PC-3 (cell line): ENCODE measurements at regions not wholly inside any gene's neighbourhood (a gene's known extent, or its start where the extent isn't known, plus 50 kb on each side); places are given as distances from the start of the nearest gene placed in this dataset.

Experiments used
- ATAC-seq: fragments of 200-7000 bp; cut with Tn5 transposase; 2 replicates; pipeline ENCODE4 v1.9.1; 2020; ENCODE audit warnings: mild to moderate bottlenecking, moderate library complexity
- BruUV-seq: library from RNA; stranded (reverse); fragments of 400-500 nt; replicated peaks from 2 replicates; lab custom pipeline; 2021; lab: Mats Ljungman, UMichigan
- CTCF ChIA-PET: fragments of 300-600 bp; sonication (Branson Sonifier 250); formaldehyde crosslinking; loops from one replicate; lab custom pipeline; 2022; ENCODE audit warnings: antibody characterized with exemption; lab: Charles Lee
- POLR2A ChIA-PET: fragments of 300-600 bp; sonication (Branson Sonifier 250); formaldehyde crosslinking; loops from one replicate; lab custom pipeline; 2022; ENCODE audit warnings: antibody characterized with exemption; ENCODE audit not compliant: unreplicated experiment; lab: Charles Lee
- DNase-seq: peaks from one replicate; pipeline ENCODE4 v3.0.0-alpha.2; 2015
- H2AFZ ChIP-seq: fragments of 300-600 bp; sonication (generic); 2 replicates; pipeline ENCODE4 v1.6.0; 2016; ENCODE audit warnings: antibody characterized with exemption, low read length
- H3F3A ChIP-seq: fragments of 300-600 bp; sonication (generic); one replicate; pipeline ENCODE4 v1.6.0; 2017; ENCODE audit warnings: antibody characterized with exemption, low read length, control low read depth, mild to moderate bottlenecking; ENCODE audit not compliant: unreplicated experiment
- H3K27ac ChIP-seq: fragments of 300-600 bp; sonication (generic); 2 replicates; pipeline ENCODE4 v1.5.1; 2016; ENCODE audit warnings: mild to moderate bottlenecking, low read length
- H3K27me3 ChIP-seq: fragments of 300-600 bp; sonication (generic); 2 replicates; pipeline ENCODE4 v1.6.1; 2016; ENCODE audit warnings: low read length, mixed read lengths
- H3K36me3 ChIP-seq: fragments of 300-600 bp; sonication (generic); 2 replicates; pipeline ENCODE4 v1.6.1; 2016; ENCODE audit warnings: low read depth, mixed run types, low read length, mixed read lengths
- H3K4me1 ChIP-seq: fragments of 300-600 bp; sonication (generic); 2 replicates; pipeline ENCODE4 v1.5.1; 2016; ENCODE audit warnings: low read length; ENCODE audit not compliant: insufficient read depth
- H3K4me2 ChIP-seq: fragments of 300-600 bp; sonication (generic); 2 replicates; pipeline ENCODE4 v1.6.0; 2016; ENCODE audit warnings: low read length
- H3K4me3 ChIP-seq: fragments of 300-600 bp; sonication (generic); 2 replicates; pipeline ENCODE4 v1.5.1; 2016; ENCODE audit warnings: mild to moderate bottlenecking, low read length, mixed read lengths
- H3K79me2 ChIP-seq: fragments of 300-600 bp; sonication (generic); 2 replicates; pipeline ENCODE4 v1.6.1; 2017; ENCODE audit warnings: low read length, mixed read lengths
- H3K9ac ChIP-seq: fragments of 300-600 bp; sonication (generic); 2 replicates; pipeline ENCODE4 v1.6.0; 2016; ENCODE audit warnings: mild to moderate bottlenecking, low read length
- H3K9me2 ChIP-seq: fragments of 300-600 bp; sonication (generic); replicated peaks from 2 replicates; pipeline ENCODE4 v1.6.1; 2016; ENCODE audit warnings: mixed run types, low read length, mixed read lengths
- H3K9me3 ChIP-seq: fragments of 300-600 bp; sonication (generic); 2 replicates; pipeline ENCODE4 v1.6.1; 2016; ENCODE audit warnings: low read length, mixed read lengths
- H4K20me1 ChIP-seq: fragments of 300-600 bp; sonication (generic); 2 replicates; pipeline ENCODE4 v1.6.1; 2016; ENCODE audit warnings: low read length, mixed read lengths
- CTCF ChIP-seq: fragments of 300-600 bp; sonication (generic); conservative IDR thresholded peaks from 2 replicates; pipeline ENCODE4 v1.5.1; 2017; ENCODE audit warnings: antibody characterized with exemption, low read depth, mild to moderate bottlenecking, low read length
- EZH2 ChIP-seq: fragments of 300-600 bp; sonication (generic); IDR thresholded peaks from one replicate; pipeline ENCODE4 v1.6.1; 2017; ENCODE audit warnings: antibody characterized with exemption, mild to moderate bottlenecking, low read length; ENCODE audit not compliant: unreplicated experiment
- EZH2phosphoT487 ChIP-seq: fragments of 300-600 bp; sonication (generic); IDR thresholded peaks from 2 replicates; pipeline ENCODE4 v1.6.1; 2018; ENCODE audit warnings: mild to moderate bottlenecking, antibody characterized with exemption, low read length, borderline replicate concordance
- intact Hi-C: fragments of 100-400 bp; cut with micrococcal nuclease; formaldehyde crosslinking; loops from 2 replicates; pipeline ENCODE4 v1.9.0; 2023

DNA sequence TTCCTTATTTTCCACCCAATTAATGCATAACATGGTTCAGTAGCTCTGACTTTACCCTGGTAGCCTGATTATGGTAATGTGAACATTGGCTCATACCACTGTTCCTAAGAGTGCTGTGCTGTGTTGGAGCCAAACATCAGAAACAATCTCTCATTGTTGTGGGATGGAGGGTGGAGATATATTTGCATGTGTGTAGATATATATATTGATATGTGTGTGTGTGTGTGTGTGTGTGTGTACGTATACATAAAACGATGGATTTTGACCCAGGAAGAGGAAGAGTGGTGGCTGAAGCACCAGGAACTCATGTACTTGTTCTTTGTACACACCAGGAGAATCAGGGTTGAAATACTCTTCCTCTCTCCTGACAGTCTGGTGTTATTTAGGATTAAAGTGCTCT lies 247.7 kb downstream of the IL15 start:
- no peak overlapping the region for H3K4me3 ChIP-seq
- BruUV-seq = no TSS peak
- TF ChIP-seq EZH2phosphoT487 (no peak), CTCF (no peak), EZH2 (no peak)
- no peaks in the 10 kb centered on the region for H3K9me3 ChIP-seq
- no peak overlapping the region for H3K4me2 ChIP-seq
- ChIA-PET POLR2A (no interaction called here), CTCF (no interaction called here)
- ATAC-seq = no peak
- no peak overlapping the region for H3K9ac ChIP-seq
- DNase-seq = no peak
- intact Hi-C loops = no loop called here
- no peaks in the 10 kb centered on the region for H3K36me3 ChIP-seq
- no peaks in the 10 kb centered on the region for H4K20me1 ChIP-seq
- no peaks in the 10 kb centered on the region for H3K79me2 ChIP-seq
- H3K27me3 ChIP-seq = no peaks in the 10 kb centered on the region
- peaks cover 4% of the 10 kb centered on the region; the same call in 1 of the 2 replicates for H3K4me1 ChIP-seq
- H3K27ac ChIP-seq = no peak overlapping the region
- peak overlapping the region; percentile 85; the same call in 1 of the 2 replicates for H2AFZ ChIP-seq
- no peaks in the 10 kb centered on the region for H3F3A ChIP-seq
- H3K9me2 ChIP-seq = no peaks in the 10 kb centered on the region

DNA sequence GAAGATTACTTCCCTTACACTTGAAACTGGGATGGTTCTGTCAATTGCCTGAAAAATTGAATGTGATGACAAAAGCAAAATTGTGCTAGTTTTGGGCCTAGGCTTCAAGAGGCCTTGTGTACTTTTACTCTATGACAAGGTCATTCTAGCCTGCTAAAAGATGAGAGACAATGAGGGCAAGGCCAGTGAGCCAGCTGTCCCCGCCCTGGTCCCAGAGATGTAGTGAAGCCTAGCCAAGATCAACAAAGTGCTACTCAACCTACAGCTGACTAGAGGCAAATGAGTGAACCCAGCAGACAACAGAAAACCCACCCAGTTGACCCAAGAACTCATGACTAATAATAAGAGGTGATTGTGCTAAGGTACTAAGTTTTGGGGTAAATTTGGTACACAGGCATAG lies 248.7 kb downstream of the IL15 start:
- ChIA-PET CTCF (no interaction called here), POLR2A (no interaction called here)
- Histone ChIP-seq H2AFZ (no peak overlapping the region), H3K27me3 (no peaks in the 10 kb centered on the region), H3F3A (no peaks in the 10 kb centered on the region), H3K4me3 (no peak overlapping the region), H3K36me3 (no peaks in the 10 kb centered on the region), H4K20me1 (no peaks in the 10 kb centered on the region), H3K4me2 (no peak overlapping the region), H3K9me2 (no peaks in the 10 kb centered on the region), H3K4me1 (peaks cover 4% of the 10 kb centered on the region; the same call in 1 of the 2 replicates), H3K27ac (no peak overlapping the region), H3K9ac (no peak overlapping the region), H3K79me2 (no peaks in the 10 kb centered on the region), H3K9me3 (no peaks in the 10 kb centered on the region)
- no peak for TF ChIP-seq EZH2phosphoT487
- no peak for TF ChIP-seq EZH2
- intact Hi-C loops = no loop called here
- DNase-seq = no peak
- BruUV-seq = no TSS peak
- no peak for ATAC-seq

GRCh38 chr4:141890279-141890678 lies 253.9 kb downstream of the IL15 start:
- H3K4me3 ChIP-seq = no peak overlapping the region

More at GRCh38 chr4:141890279-141890678, 253.9 kb downstream of the IL15 start:
- no peaks in the 10 kb centered on the region for H3K9me3 ChIP-seq
- POLR2A ChIA-PET = no interaction called here
- H3K27ac ChIP-seq = no peak overlapping the region
- H3F3A ChIP-seq = no peaks in the 10 kb centered on the region
- intact Hi-C loops = no loop called here
- DNase-seq (no peak), ATAC-seq (no peak)
- H3K79me2 ChIP-seq = no peaks in the 10 kb centered on the region
- no peaks in the 10 kb centered on the region for H3K4me1 ChIP-seq
- CTCF ChIA-PET = no interaction called here
- H3K36me3 ChIP-seq = no peaks in the 10 kb centered on the region
- BruUV-seq = no TSS peak
- no peaks in the 10 kb centered on the region for H3K27me3 ChIP-seq
- H3K9ac ChIP-seq = no peak overlapping the region
- H3K4me2 ChIP-seq = no peak overlapping the region
- no peak for TF ChIP-seq EZH2phosphoT487
- no peak for TF ChIP-seq EZH2
- TF ChIP-seq CTCF = no peak
- H2AFZ ChIP-seq = no peak overlapping the region
- H3K9me2 ChIP-seq = no peaks in the 10 kb centered on the region
- no peaks in the 10 kb centered on the region for H4K20me1 ChIP-seq
